BE2C (cell line): ENCODE measurements at regions not wholly inside any gene's neighbourhood (a gene's known extent, or its start where the extent isn't known, plus 50 kb on each side); places are given as distances from the start of the nearest gene placed in this dataset.

ENCODE experiments used
- DNase-seq: peaks from one replicate; pipeline ENCODE4 v3.0.0-alpha.2; 2020
- H3K27me3 ChIP-seq: fragments of 250-450 bp; sonication (Bioruptor Pico); 2 replicates; pipeline ENCODE4 v1.5.1; 2020; ENCODE audit warnings: mild to moderate bottlenecking
- H3K36me3 ChIP-seq: fragments of 250-450 bp; sonication (Bioruptor Pico); 2 replicates; pipeline ENCODE4 v1.5.1; 2020; ENCODE audit warnings: mild to moderate bottlenecking
- H3K4me1 ChIP-seq: fragments of 250-450 bp; sonication (Bioruptor Pico); 2 replicates; pipeline ENCODE4 v1.5.1; 2020
- H3K4me3 ChIP-seq: 2 replicates; pipeline ENCODE4 v1.5.1; 2011; ENCODE audit warnings: low read depth, low read length
- H3K9me3 ChIP-seq: fragments of 250-450 bp; sonication (Bioruptor Pico); 2 replicates; pipeline ENCODE4 v1.5.1; 2020
- TF ChIP-seq, protein P1 (sequence below): IDR thresholded peaks from 2 replicates; pipeline ENCODE4 v1.5.1; 2012; ENCODE audit warnings: mild to moderate bottlenecking, low read depth, low read length

DNA sequence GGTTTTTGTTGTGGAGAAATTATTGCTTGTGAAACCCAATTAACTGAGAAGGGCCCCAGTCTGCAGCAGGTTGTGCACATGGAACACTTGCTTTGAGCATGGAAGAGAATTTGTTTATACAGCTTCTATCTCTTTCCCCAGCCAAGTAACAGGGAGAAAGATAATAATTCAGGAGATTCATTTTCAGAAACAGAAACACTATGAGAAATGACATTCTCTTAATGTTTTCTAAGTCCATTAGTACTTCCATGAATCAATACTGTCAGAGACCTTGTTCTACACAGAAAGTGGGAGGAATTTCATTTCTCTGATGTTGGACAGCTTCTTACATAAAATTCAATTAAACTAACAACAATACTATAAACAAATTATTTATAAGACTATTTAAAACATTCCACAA is 446.3 kb downstream of the KLF12 start:
- H3K4me1 ChIP-seq = no peaks in the 10 kb centered on the region
- no peaks in the 10 kb centered on the region for H3K27me3 ChIP-seq
- no peaks in the 10 kb centered on the region for H3K36me3 ChIP-seq
- H3K4me3 ChIP-seq = no peak overlapping the region
- TF ChIP-seq, protein P1, sequence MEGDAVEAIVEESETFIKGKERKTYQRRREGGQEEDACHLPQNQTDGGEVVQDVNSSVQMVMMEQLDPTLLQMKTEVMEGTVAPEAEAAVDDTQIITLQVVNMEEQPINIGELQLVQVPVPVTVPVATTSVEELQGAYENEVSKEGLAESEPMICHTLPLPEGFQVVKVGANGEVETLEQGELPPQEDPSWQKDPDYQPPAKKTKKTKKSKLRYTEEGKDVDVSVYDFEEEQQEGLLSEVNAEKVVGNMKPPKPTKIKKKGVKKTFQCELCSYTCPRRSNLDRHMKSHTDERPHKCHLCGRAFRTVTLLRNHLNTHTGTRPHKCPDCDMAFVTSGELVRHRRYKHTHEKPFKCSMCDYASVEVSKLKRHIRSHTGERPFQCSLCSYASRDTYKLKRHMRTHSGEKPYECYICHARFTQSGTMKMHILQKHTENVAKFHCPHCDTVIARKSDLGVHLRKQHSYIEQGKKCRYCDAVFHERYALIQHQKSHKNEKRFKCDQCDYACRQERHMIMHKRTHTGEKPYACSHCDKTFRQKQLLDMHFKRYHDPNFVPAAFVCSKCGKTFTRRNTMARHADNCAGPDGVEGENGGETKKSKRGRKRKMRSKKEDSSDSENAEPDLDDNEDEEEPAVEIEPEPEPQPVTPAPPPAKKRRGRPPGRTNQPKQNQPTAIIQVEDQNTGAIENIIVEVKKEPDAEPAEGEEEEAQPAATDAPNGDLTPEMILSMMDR = no peak
- no peaks in the 10 kb centered on the region for H3K9me3 ChIP-seq
- no peak for DNase-seq

DNA sequence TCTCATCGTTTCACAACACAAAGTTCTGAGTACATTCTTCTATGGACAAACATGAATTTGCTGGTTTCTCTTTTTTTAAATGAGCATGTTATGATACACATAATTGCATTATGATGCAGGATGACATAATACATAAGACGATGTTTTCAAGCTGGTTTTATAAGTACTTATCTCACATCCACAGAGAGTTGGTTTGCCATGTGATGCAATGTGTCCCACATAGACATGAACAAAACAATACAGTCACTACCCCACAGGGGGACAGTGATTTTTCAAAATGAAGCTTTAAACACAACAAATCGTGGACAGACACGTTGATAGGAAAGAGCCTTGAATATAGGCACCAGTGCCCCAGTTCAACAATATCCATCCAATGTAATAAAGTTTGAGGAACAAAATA is 447.1 kb downstream of the KLF12 start:
- TF ChIP-seq, protein P1 = no peak
- no peaks in the 10 kb centered on the region for H3K27me3 ChIP-seq
- H3K4me1 ChIP-seq = no peaks in the 10 kb centered on the region
- H3K4me3 ChIP-seq = no peak overlapping the region
- H3K36me3 ChIP-seq = no peaks in the 10 kb centered on the region
- no peak for DNase-seq
- H3K9me3 ChIP-seq = no peaks in the 10 kb centered on the region

DNA sequence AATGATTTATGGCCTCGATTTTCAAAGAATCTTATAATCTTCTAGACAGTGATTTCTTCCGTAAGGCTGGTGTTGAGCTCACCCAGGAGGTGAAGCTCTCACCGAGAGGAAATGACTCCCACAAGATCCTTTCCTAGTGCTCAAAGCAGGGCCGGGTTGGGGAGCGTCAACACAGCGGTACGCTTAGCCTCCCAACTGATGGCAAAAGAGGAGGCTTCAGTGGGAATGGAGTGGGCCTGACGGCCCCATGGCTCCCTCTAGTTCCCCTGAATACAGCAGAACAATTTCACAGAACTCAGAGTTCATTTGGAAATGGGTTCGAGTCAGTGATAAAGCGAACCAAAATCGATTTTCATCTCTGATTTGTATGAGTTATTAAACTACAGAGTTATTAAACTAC is 449.5 kb downstream of the KLF12 start:
- Histone ChIP-seq H3K9me3 (no peaks in the 10 kb centered on the region), H3K27me3 (no peaks in the 10 kb centered on the region), H3K4me3 (no peak overlapping the region), H3K4me1 (no peaks in the 10 kb centered on the region), H3K36me3 (no peaks in the 10 kb centered on the region)
- no peak for DNase-seq
- TF ChIP-seq, protein P1 = no peak

DNA sequence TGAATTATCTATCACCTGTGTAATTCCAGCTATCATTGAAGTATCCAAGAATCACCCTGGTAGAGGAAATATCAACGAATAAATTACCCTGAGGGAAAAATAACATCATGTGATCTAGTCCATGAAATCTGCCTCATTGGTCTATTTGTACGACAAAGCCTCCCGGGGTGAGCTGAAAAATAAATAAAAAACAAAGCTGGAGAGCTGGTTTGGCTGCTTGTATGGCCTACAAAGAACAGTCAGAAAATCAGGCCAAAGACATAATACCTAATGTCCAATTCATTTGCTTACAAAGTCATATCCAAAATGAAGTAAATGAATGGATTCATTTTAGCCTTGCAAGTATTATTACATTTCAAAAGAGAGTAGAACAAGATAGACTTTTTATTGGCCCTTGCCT is 449.9 kb downstream of the KLF12 start:
- Histone ChIP-seq H3K36me3 (no peaks in the 10 kb centered on the region), H3K4me3 (no peak overlapping the region), H3K9me3 (no peaks in the 10 kb centered on the region), H3K27me3 (no peaks in the 10 kb centered on the region), H3K4me1 (no peaks in the 10 kb centered on the region)
- TF ChIP-seq, protein P1 = no peak
- DNase-seq = no peak

DNA sequence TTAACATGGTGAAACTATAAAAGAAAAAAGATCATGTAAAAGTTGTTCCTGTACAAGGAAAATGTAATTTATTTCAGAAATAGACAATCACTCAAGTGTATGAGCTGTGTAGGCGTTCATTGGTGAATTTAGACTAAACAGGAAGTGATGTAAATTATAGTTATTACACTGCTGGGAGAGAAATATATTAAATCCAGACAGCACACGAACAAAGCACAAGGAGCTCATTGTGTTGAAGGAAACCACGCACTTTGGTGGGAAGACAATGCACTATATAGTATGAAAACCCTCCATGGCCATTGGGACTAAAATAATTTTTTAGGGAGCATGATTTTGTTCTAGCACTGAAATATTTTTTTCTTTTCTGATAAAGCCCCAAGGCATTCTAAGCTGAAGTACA is 450.5 kb downstream of the KLF12 start:
- Histone ChIP-seq H3K36me3 (no peaks in the 10 kb centered on the region), H3K9me3 (no peaks in the 10 kb centered on the region), H3K4me1 (no peaks in the 10 kb centered on the region), H3K27me3 (no peaks in the 10 kb centered on the region), H3K4me3 (no peak overlapping the region)
- TF ChIP-seq, protein P1 = no peak
- DNase-seq = no peak

DNA sequence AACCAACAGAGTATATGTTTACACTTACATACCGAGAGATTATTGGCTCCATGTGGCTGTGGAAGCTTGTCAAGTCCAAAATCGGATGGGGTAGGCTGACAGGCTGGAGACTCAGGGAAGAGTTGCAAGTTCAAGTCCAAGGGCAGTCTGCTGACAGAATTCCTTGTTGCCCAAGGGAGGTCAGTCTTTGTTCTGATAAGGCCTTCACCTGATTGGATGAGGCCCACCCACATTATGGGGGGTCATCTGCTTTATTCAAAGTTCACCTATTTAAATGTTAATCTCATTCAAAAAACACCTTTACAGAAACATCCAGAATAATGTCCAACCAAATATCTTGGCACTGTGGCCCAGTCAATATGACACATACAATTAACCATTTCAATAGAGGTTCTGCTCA is 452.4 kb downstream of the KLF12 start:
- H3K4me1 ChIP-seq = no peaks in the 10 kb centered on the region
- TF ChIP-seq, protein P1 = no peak
- no peaks in the 10 kb centered on the region for H3K27me3 ChIP-seq
- no peak for DNase-seq
- H3K36me3 ChIP-seq = no peaks in the 10 kb centered on the region
- no peaks in the 10 kb centered on the region for H3K9me3 ChIP-seq
- H3K4me3 ChIP-seq = no peak overlapping the region
